ENCODE measurements at regions not wholly inside any gene's neighbourhood (a gene's known extent, or its start where the extent isn't known, plus 50 kb on each side); places are given as distances from the start of the nearest gene placed in this dataset.

- TF ChIP-seq CTCF (IDR thresholded peaks at IDR 0.05; ENCODE audit: low read depth, low read length): no peak
- TF ChIP-seq MYC (IDR thresholded peaks at IDR 0.05; ENCODE audit: low read depth, low read length): no peak
- TF ChIP-seq POLR2A (IDR thresholded peaks at IDR 0.05; ENCODE audit: extremely low read depth, insufficient read length): no peak
These were observed 348.9 kb downstream of the MATN1 start for GRCh38 chr1:30374400-30375070.

Data from NB4 (cell line).